IgD-negative memory B cell (primary cell): ENCODE measurements at regions not wholly inside any gene's neighbourhood (a gene's known extent, or its start where the extent isn't known, plus 50 kb on each side); places are given as distances from the start of the nearest gene placed in this dataset.

Experiments used
- H3K27ac Mint-ChIP-seq, 3 donors: one replicate each; pipeline ENCODE4 v1.8.0; 2020 to 2022; ENCODE audit warnings: mild to moderate bottlenecking in 3 of 3, mixed read lengths in 3 of 3, moderate library complexity in 1 of 3
- H3K27me3 Mint-ChIP-seq: one replicate; pipeline ENCODE4 v1.8.0; 2021; ENCODE audit warnings: mixed read lengths
- H3K36me3 Mint-ChIP-seq: one replicate; pipeline ENCODE4 v1.8.0; 2020; ENCODE audit warnings: mild to moderate bottlenecking, mixed read lengths
- H3K4me1 Mint-ChIP-seq, 3 donors: one replicate each; pipeline ENCODE4 v1.8.0; 2020 to 2022; ENCODE audit warnings: mixed read lengths in 3 of 3, mild to moderate bottlenecking in 1 of 3
- H3K4me3 Mint-ChIP-seq, 4 donors: one replicate each; pipeline ENCODE4 v1.8.0; 2020 to 2022; ENCODE audit warnings: mild to moderate bottlenecking in 4 of 4, mixed read lengths in 4 of 4, moderate library complexity in 3 of 4
- H3K9me3 Mint-ChIP-seq, 3 donors: one replicate each; pipeline ENCODE4 v1.8.0; 2020 to 2021; ENCODE audit warnings: mixed read lengths in 3 of 3, mild to moderate bottlenecking in 1 of 3

DNA sequence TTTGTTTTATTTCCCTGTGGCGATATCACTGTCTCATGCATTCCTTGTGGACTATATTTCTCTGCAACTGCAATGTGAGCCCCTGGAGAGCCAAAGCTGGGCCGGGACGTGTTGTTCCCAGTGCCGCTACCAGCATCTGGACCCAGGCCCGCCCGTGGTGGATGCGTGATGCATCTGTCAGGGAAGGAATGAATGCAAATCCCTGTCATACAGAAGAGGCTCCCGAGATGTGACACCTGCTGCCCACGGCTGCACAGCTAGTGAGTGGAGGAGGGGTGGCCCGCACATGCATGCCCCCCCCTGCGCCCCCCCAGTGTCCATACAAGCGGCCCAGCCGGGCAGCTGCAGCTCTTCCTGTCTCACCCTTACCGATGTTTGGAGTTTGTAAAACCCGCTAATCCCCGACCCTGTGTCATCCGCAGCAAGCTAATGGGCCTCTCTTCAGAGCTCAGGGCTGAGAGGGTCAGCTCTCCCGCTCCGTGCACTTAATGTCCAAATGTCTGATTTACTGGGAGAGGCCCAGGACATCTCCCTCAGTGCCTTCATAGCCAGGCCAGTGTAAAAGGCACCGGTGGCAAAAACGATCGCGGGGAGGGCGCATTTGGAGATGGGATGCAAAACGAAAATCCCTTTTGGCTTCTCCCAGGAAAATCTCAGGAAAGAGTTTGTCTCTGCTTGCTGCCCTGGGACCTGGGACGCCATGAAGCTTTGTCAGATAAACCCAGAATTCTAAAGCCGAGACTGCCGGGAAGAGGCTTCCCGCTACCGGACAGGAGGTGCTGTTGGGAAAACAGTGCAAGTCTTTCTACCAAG lies 91.8 kb downstream of the FOXL1 start:
- H3K36me3 Mint-ChIP-seq: no peaks in the 10 kb centered on the region
- H3K9me3 Mint-ChIP-seq: peaks cover 2 to 7% (median 3%) of the 10 kb centered on the region in 3 donors
- peak overlapping the region in 1 of 4 donors; percentile 39 for H3K4me3 Mint-ChIP-seq
- H3K27me3 Mint-ChIP-seq: no peaks in the 10 kb centered on the region
- H3K4me1 Mint-ChIP-seq: peaks cover 0 to 1% (median 0%) of the 10 kb centered on the region in 3 donors
- H3K27ac Mint-ChIP-seq: no peak overlapping the region

DNA sequence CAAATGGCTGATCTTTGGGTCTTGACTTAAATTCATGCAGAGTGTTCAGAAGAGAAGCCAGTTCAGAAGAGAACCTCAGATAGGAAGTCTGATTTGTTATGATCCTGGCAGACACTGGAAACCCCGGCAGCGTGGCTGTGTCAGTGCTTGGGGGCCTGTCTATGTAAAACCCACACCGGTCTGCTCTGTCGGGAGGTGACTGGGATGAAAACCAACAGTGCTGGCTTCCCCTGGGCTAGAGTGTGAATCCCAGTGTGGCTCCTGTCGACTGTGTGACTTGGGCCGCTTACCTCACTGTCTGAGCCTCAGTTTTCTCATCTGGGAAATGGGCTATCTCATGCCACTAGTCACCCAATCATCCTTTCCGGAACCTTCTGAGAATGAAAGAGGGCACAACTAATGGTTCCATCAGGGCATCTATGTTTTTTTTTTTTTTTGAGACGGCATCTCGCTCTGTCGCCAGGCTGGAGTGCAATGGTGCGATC lies 92.4 kb downstream of the FOXL1 start:
- Mint-ChIP-seq H3K27ac (no peak overlapping the region), H3K4me3 (no peak overlapping the region)

GRCh38 chr16:86671486-86672178 lies 93.3 kb downstream of the FOXL1 start:
- no peak overlapping the region for H3K27ac Mint-ChIP-seq

More for the DNA sequence above, 92.4 kb downstream of the FOXL1 start:
- Mint-ChIP-seq H3K27me3 (no peaks in the 10 kb centered on the region), H3K4me1 (peaks cover 0 to 1% (median 0%) of the 10 kb centered on the region in 3 donors), H3K9me3 (peaks cover 2 to 7% (median 2%) of the 10 kb centered on the region in 3 donors), H3K36me3 (no peaks in the 10 kb centered on the region)

GRCh38 chr16:86672179-86672863 lies 94.0 kb downstream of the FOXL1 start:
- Mint-ChIP-seq H3K27me3 (peaks cover 3% of the 10 kb centered on the region), H3K9me3 (peaks cover 2 to 7% (median 4%) of the 10 kb centered on the region in 3 donors), H3K4me1 (peaks cover 0 to 1% (median 0%) of the 10 kb centered on the region in 3 donors), H3K36me3 (no peaks in the 10 kb centered on the region), H3K27ac (no peak overlapping the region), H3K4me3 (no peak overlapping the region)

More at GRCh38 chr16:86671486-86672178, 93.3 kb downstream of the FOXL1 start:
- Mint-ChIP-seq H3K9me3 (peaks cover 2 to 7% (median 4%) of the 10 kb centered on the region in 3 donors), H3K4me3 (no peak overlapping the region), H3K4me1 (peaks cover 0 to 1% (median 0%) of the 10 kb centered on the region in 3 donors), H3K27me3 (peaks cover 3% of the 10 kb centered on the region), H3K36me3 (no peaks in the 10 kb centered on the region)

- peaks cover 2 to 3% (median 2%) of the 10 kb centered on the region in 3 donors for H3K9me3 Mint-ChIP-seq
- peaks cover 5% of the 10 kb centered on the region for H3K27me3 Mint-ChIP-seq
- peaks cover 0 to 1% (median 0%) of the 10 kb centered on the region in 3 donors for H3K4me1 Mint-ChIP-seq
- H3K4me3 Mint-ChIP-seq: no peak overlapping the region
- H3K36me3 Mint-ChIP-seq: no peaks in the 10 kb centered on the region
- H3K27ac Mint-ChIP-seq: no peak overlapping the region
Observed at GRCh38 chr16:86673090-86673955, 95.0 kb downstream of the FOXL1 start.

- Mint-ChIP-seq H3K27ac (no peak overlapping the region), H3K27me3 (peaks cover 5% of the 10 kb centered on the region), H3K9me3 (peaks cover 0 to 2% (median 2%) of the 10 kb centered on the region in 3 donors), H3K4me3 (no peak overlapping the region), H3K4me1 (peaks cover 0 to 1% (median 0%) of the 10 kb centered on the region in 3 donors), H3K36me3 (no peaks in the 10 kb centered on the region)
Observed at GRCh38 chr16:86673956-86674453, 95.7 kb downstream of the FOXL1 start.

DNA sequence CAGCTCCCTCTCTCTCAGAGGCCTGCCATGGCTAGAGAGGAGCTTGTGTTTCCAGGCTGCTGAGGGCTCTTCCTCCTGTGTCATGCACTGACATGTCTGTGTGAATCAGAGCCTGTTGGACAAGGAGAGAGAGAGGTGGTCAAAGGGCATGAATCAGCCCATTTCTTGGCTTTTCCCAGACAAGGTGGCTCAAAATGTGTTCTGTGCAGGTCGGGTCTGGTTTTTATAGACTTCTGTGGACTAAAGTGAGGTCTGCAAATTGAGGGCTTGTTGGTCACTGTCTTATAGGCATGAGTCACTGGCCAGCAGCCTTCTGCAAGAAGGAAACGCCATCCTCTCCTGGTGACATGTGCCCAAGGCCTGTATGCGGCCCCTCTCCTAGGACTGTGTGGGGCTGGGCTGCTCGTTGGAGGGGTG lies 97.9 kb downstream of the FOXL1 start:
- Mint-ChIP-seq H3K27me3 (peaks cover 7% of the 10 kb centered on the region), H3K4me3 (no peak overlapping the region), H3K4me1 (no peaks in the 10 kb centered on the region), H3K9me3 (peaks cover 0 to 8% (median 3%) of the 10 kb centered on the region in 3 donors), H3K36me3 (no peaks in the 10 kb centered on the region), H3K27ac (no peak overlapping the region)

GRCh38 chr16:86679490-86679889 lies 101.1 kb downstream of the FOXL1 start:
- H3K4me1 Mint-ChIP-seq: peaks cover 0 to 6% (median 0%) of the 10 kb centered on the region in 3 donors
- H3K4me3 Mint-ChIP-seq: no peak overlapping the region
- peaks cover 19% of the 10 kb centered on the region for H3K27me3 Mint-ChIP-seq
- H3K27ac Mint-ChIP-seq: no peak overlapping the region
- H3K9me3 Mint-ChIP-seq: peaks cover 0 to 8% (median 2%) of the 10 kb centered on the region in 3 donors
- H3K36me3 Mint-ChIP-seq: no peaks in the 10 kb centered on the region

GRCh38 chr16:86680162-86680561 lies 101.8 kb downstream of the FOXL1 start:
- peaks cover 0 to 6% (median 0%) of the 10 kb centered on the region in 3 donors for H3K4me1 Mint-ChIP-seq
- no peaks in the 10 kb centered on the region for H3K36me3 Mint-ChIP-seq
- H3K9me3 Mint-ChIP-seq: peaks cover 0 to 8% (median 2%) of the 10 kb centered on the region in 3 donors
- H3K27me3 Mint-ChIP-seq: peaks cover 23% of the 10 kb centered on the region
- H3K27ac Mint-ChIP-seq: no peak overlapping the region
- no peak overlapping the region for H3K4me3 Mint-ChIP-seq

- Mint-ChIP-seq H3K9me3 (peaks cover 0 to 8% (median 2%) of the 10 kb centered on the region in 3 donors), H3K27ac (no peak overlapping the region), H3K36me3 (no peaks in the 10 kb centered on the region), H3K4me3 (no peak overlapping the region), H3K4me1 (peaks cover 0 to 6% (median 0%) of the 10 kb centered on the region in 3 donors), H3K27me3 (peaks cover 25% of the 10 kb centered on the region)
Observed at GRCh38 chr16:86680661-86681030, 102.3 kb downstream of the FOXL1 start.

GRCh38 chr16:86681031-86681756 lies 102.8 kb downstream of the FOXL1 start:
- peaks cover 0 to 7% (median 2%) of the 10 kb centered on the region in 3 donors for H3K9me3 Mint-ChIP-seq
- peaks cover 24% of the 10 kb centered on the region for H3K27me3 Mint-ChIP-seq
- H3K36me3 Mint-ChIP-seq: no peaks in the 10 kb centered on the region
- no peak overlapping the region for H3K4me3 Mint-ChIP-seq
- no peak overlapping the region for H3K27ac Mint-ChIP-seq
- peaks cover 0 to 6% (median 0%) of the 10 kb centered on the region in 3 donors for H3K4me1 Mint-ChIP-seq

DNA sequence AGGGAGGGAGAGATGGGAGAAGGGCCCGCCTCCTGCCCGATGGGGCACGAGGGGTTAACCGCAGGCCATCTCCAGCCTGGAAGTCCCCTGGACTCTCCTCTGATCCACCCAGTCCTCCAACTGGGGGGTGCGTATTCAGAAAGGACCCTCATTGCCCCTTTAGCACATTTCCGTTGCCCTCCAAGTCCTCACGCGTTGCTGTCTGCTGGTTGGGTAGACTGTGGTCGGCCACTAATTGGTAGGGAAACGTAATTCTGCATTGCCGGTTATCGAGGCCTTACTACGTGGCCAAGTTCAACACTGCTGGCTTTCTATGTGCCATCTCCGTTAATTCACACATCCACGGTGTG lies 103.4 kb downstream of the FOXL1 start:
- no peak overlapping the region for H3K27ac Mint-ChIP-seq
- no peaks in the 10 kb centered on the region for H3K36me3 Mint-ChIP-seq
- peaks cover 0 to 6% (median 2%) of the 10 kb centered on the region in 3 donors for H3K9me3 Mint-ChIP-seq
- H3K4me1 Mint-ChIP-seq: peaks cover 0 to 6% (median 0%) of the 10 kb centered on the region in 3 donors
- H3K27me3 Mint-ChIP-seq: peaks cover 22% of the 10 kb centered on the region
- H3K4me3 Mint-ChIP-seq: no peak overlapping the region

- Mint-ChIP-seq H3K4me3 (peak overlapping the region in 1 of 4 donors; percentile 87), H3K27ac (no peak overlapping the region), H3K36me3 (no peaks in the 10 kb centered on the region), H3K9me3 (peaks cover 0 to 6% (median 2%) of the 10 kb centered on the region in 3 donors), H3K27me3 (peaks cover 22% of the 10 kb centered on the region), H3K4me1 (peaks cover 0 to 6% (median 0%) of the 10 kb centered on the region in 3 donors)
Observed at GRCh38 chr16:86682219-86682904, 104.0 kb downstream of the FOXL1 start.
